ENCODE measurements at regions not wholly inside any gene's neighbourhood (a gene's known extent, or its start where the extent isn't known, plus 50 kb on each side); places are given as distances from the start of the nearest gene placed in this dataset.

DNA sequence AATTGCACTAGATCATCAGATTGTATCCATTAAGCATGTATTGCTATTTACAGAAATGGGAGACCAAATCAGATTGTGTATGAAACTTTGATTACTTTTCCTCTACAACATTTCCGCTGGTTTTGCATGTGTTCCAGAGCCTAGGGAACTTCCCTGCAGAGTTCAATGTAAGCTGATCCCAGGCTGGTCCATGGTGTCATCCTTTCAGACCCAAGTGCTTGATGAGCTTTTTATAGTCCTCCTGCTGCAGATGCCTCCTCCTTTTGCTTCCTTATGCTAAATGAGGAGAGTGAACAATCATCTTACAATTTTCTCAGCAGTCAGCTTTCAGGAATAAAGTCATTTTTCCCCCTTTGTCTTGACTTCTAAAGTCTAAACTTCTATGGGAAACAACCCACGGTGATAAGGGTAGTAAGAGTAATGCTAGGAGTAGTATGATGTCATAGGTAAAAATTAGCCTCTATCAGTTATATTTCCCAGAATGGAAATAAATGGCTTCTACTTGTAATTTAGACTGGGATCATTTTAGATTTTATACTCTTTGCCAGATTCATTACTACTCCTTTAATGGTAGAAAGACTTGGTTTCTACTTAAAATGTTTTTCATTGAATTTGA lies 55.1 kb upstream of the SLC4A4 start:
- no peak for DNase-seq

DNA sequence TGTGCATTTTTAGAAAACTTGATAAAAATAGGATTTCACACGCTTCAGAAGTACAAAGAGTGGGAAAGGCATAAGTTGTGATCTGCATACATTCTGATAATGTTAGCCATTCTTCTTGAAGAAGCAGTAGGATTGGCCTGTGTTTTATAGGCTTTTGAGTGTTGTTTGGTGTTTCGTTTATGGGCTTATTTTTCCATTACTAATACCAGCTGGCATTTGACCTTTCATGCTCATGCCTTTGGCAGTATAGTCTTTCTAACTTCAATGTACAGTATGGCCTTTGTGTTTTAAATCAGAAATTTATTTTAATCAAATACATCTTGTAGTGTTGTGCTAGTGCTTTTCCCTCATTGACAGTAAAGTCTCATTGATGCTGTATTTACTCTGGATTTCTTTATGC lies 51.5 kb upstream of the SLC4A4 start:
- no peak for DNase-seq

DNA sequence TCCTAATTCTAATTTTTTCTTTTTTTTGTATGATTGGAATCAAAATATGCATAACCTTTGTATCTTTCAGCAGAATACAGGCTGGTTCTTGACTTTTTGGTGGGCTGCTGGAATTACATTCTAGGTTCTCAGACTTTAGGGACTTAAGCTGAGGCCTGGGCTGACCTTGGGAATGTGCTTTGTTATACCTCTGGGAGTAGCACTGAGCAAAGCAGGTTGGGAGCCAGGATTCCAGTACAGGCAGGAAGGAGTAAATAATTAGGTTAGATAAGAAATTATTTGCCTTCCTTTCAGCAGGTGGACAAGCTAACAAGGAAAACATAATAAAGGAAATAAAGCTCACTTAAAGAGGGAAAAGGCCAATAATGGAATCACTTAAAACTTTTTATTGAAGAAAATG lies 49.9 kb upstream of the SLC4A4 start:
- DNase-seq: no peak

All from left kidney (tissue), 1 donor.